GM10266 (cell line): ENCODE measurements at regions not wholly inside any gene's neighbourhood (a gene's known extent, or its start where the extent isn't known, plus 50 kb on each side); places are given as distances from the start of the nearest gene placed in this dataset.

Source experiments
- DNase-seq: peaks from one replicate; pipeline ENCODE4 v3.0.0; 2012; ENCODE audit errors: extremely low spot score
- TF ChIP-seq, protein P1 (sequence below): IDR thresholded peaks from 2 replicates; pipeline ENCODE4 v1.5.1; 2012; ENCODE audit warnings: mild to moderate bottlenecking, low read depth; ENCODE audit not compliant: control insufficient read depth, insufficient read depth; ENCODE audit errors: missing control alignments

DNA sequence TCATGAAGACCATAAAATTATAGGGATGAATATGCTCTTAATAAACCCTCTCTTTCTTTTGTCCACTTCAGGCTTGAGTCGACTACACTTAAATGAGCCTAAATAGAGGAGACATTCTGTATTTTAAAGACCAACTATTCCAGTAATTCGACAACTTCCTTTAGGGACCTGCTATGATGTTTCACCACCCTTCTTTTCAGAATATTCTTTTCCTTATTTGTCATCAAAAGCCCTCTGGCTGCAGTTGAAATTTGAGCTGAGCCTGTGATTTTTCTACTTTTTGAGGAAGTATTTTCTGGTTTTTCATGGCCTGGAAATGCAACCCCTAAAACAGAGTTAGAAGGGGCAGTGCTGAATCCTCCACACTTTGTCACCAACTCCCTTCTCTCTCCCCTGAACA, 287.0 kb downstream of the EPHA4 start:
- no peak for DNase-seq
- TF ChIP-seq, protein P1, sequence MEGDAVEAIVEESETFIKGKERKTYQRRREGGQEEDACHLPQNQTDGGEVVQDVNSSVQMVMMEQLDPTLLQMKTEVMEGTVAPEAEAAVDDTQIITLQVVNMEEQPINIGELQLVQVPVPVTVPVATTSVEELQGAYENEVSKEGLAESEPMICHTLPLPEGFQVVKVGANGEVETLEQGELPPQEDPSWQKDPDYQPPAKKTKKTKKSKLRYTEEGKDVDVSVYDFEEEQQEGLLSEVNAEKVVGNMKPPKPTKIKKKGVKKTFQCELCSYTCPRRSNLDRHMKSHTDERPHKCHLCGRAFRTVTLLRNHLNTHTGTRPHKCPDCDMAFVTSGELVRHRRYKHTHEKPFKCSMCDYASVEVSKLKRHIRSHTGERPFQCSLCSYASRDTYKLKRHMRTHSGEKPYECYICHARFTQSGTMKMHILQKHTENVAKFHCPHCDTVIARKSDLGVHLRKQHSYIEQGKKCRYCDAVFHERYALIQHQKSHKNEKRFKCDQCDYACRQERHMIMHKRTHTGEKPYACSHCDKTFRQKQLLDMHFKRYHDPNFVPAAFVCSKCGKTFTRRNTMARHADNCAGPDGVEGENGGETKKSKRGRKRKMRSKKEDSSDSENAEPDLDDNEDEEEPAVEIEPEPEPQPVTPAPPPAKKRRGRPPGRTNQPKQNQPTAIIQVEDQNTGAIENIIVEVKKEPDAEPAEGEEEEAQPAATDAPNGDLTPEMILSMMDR, result no peak

DNA sequence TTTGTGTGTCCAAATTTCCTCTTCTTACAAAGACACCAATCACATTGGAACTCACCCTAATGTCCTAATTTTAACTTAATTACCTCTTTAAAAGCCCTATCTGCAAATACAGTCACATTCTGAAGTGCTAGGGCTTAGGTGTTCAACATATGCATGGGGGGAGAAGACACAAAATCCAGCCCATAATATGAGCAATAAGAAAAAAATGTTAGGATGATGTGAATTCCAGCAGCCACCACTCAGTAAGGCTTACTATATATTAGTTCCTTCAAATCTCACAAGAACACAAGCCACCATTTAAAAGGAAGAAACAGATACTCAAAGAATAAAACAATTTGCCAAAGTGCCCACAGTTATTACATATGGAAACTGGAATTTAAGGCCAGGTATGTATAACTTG, 285.7 kb downstream of the EPHA4 start:
- no peak for DNase-seq

DNA sequence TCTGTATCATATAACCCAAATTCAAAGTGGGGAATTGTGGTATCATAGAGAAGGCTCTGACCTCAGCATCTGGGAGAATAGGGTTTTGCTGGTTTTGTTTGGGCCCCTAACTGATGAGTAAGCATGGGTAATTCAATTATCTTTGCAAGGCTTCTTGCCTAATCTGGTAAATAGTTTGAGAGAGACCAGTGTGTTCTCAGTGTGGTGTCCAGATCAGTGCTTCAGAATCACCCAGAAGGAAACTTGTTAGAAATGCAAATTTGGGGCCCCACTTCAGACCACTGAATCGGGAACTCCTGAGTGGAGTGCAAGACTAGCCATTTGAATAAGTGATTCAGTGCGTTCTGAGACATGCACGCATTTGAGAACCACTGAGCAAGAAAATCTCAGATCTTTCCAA, 282.7 kb downstream of the EPHA4 start:
- DNase-seq, result no peak
- TF ChIP-seq, protein P1, result no peak

More for the DNA sequence above, 285.7 kb downstream of the EPHA4 start:
- TF ChIP-seq, protein P1, result no peak

DNA sequence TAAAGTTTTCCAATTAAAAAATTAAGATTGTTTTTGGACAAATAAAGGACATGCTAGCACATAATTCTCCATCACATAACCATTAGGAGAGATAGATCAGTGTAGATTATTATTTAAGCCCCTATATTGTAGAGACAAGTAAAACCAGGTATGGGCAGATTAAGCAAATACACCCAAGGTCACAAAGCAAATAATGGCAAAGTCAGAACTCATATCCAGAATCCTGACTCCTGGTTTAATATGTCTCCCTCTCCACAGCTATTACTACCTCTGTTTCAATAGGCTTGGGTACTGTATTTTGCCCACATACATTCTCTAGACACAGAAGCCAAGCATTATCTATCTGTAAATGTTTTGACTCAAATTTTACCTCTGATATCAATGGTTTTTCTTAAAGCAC, 282.3 kb downstream of the EPHA4 start:
- TF ChIP-seq, protein P1, result no peak
- no peak for DNase-seq

DNA sequence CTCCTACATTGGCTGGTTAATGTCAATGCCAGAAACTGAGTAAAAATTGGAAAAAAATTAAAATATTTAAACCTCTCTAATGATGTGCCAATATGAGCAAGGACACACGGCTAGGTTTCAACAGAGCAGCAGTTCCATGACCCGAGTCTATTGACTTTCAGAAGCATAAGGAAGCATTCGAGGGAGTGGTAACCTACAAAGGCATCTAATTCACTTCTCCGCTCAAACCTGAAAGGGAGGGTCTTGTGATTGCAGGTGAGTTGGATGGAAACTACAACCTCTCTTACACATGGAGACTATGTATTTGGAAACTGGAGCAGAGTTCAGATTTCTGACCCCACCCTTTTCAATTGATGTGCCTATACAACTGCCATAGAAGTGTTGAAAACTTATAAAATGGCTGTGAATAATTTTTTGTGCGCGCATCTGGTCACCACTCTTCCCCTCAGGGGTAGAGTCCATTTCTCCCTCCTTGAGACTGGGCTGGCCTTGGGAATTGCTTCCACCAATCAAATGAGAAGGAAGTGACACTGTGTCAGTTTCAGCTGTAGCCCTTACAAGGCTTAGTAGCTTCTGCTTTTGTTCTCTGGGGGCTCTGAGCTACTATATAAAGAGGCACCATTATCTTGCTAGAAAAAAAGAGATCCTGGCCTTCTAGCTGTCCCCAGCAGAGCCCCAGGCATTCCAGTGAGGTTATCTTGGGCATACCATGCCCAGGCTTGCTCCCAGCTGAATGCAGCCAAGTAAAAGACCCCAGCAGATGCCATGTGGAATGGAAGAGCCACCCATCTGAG, 278.0 kb downstream of the EPHA4 start:
- TF ChIP-seq, protein P1, result no peak
- no peak for DNase-seq

DNA sequence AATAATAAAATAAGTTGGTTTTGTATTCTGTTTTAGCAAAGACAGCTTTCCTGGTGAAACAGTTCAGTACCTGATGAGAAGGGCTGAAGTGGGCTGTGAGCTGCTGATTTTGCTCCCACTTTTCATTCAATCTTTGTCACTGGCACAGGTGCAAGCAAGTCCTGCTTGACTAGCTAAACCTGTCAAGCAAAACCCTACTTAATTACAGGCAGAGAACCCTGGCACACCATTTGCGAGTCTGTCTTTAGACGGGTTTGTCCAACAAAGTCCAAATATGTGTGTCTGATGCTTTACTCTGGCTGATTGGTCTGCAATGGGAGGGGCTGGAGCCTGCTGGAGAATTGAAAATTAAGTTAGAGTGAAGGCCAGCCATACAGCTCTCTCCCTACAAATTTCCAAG, 267.2 kb downstream of the EPHA4 start:
- TF ChIP-seq, protein P1, result no peak

DNA sequence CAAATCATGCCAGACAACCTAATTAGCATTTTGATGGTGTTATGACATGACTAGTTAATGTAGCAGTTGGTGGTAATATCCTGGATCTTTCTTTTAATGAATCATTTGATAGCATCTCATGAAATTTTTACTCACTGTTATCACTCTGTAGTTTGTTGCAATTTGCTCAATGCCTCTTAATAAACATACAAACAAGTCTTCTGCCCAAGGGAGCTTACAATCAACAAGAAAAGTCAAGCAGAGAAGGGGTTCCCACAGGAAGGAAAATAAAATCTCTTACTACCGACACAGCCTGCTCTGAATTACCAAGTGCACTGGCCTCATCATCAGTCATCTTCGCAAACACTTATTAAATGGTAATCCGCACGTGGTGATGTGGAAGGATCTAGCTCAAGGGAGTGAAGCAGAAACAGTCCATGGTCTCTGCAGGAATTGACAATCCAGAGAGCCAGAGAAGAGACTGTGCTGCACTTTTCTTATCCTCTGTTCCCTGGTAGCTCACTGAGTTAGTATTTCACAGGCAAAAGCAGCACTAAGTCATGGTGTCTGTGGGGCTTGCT, 263.5 kb downstream of the EPHA4 start:
- no peak for DNase-seq
- TF ChIP-seq, protein P1, result no peak

More for the DNA sequence above, 267.2 kb downstream of the EPHA4 start:
- DNase-seq, result no peak
